Pancreas (tissue), 10 donors: ENCODE measurements at regions not wholly inside any gene's neighbourhood (a gene's known extent, or its start where the extent isn't known, plus 50 kb on each side); places are given as distances from the start of the nearest gene placed in this dataset.

Experiments used
- ATAC-seq, 4 donors: fragments of 200-7000 bp; cut with Tn5 transposase; one replicate each; pipeline versions ENCODE4 v1.8.0 to v1.9.1; 2020; ENCODE audit warnings: mild to moderate bottlenecking in 4 of 4, moderate library complexity in 4 of 4
- DNase-seq, 6 donors: peaks; one replicate each; pipeline ENCODE4 v3.0.0-alpha.2; 2020
- FAIRE-seq: peaks from 2 replicates; lab custom pipeline; 2012; peaks lifted over from hg19 to GRCh38; lab: Jason Lieb, UNC
- H3K27ac ChIP-seq, 4 donors: fragments of 200-600 bp; sonication (generic); 1 replicate in 3 of 4; 2 replicates in 1 of 4; pipeline versions ENCODE4 v1.5.0 to v1.8.0; 2020
- H3K27me3 ChIP-seq, 4 donors: fragments of 200-600 bp; one replicate each; pipeline ENCODE4 v1.8.0; 2021
- H3K36me3 ChIP-seq, 3 donors: fragments of 200-600 bp; sonication (generic) in 1 of 3; one replicate each; pipeline versions ENCODE4 v1.5.0 to v1.8.0; 2020 to 2021
- H3K4me1 ChIP-seq, 3 donors: fragments of 200-600 bp; one replicate each; pipeline ENCODE4 v1.8.0; 2021
- H3K4me3 ChIP-seq, 4 donors: fragments of 200-600 bp; sonication (generic) in 2 of 4; one replicate each; pipeline versions ENCODE4 v1.5.0 to v1.8.0; 2020 to 2021
- H3K9me3 ChIP-seq, 4 donors: fragments of 200-600 bp; one replicate each; pipeline ENCODE4 v1.8.0; 2021
- WGBS, 2 donors: extraction: QIAGEN DNeasy Blood & Tissue Kit; methylation state at CpG; one replicate each; pipeline ENCODE4 v1.1.7; 2013; 5-methylcytosine and 5-hydroxymethylcytosine counted together
- intact Hi-C, 3 donors: fragments of 100-400 bp; cut with DNase I; formaldehyde crosslinking; loops; one replicate each; pipeline versions ENCODE4 v1.11.1 to v1.14.2; 2022
- TF ChIP-seq, protein P1 (sequence below), 4 donors: fragments of 200-600 bp; sonication (generic) in 3 of 4; IDR thresholded peaks; one replicate each; pipeline versions ENCODE4 v1.5.0 to v1.8.0; 2021; ENCODE audit warnings: antibody characterized with exemption in 4 of 4
- donor health status: healthy with polysubstance abuse.
- donor health status: DM: no; HTN: no; CAD: no; lungs with moderate emphysema.
- donor health status: DM: no; HTN: no; CAD: no.
- donor health status: control.
- donor health status: control.
- donor health status: Bipolar disorder and iron deficiency.
- donor health status: DM: yes; HTN: yes; CAD: no.
- donor health status: DM: no; HTN: no; CAD: no.
- donor health status: DM: no; HTN: no; CAD: no.
- donor health status: DM: yes; HTN: yes; CAD: no.

DNA sequence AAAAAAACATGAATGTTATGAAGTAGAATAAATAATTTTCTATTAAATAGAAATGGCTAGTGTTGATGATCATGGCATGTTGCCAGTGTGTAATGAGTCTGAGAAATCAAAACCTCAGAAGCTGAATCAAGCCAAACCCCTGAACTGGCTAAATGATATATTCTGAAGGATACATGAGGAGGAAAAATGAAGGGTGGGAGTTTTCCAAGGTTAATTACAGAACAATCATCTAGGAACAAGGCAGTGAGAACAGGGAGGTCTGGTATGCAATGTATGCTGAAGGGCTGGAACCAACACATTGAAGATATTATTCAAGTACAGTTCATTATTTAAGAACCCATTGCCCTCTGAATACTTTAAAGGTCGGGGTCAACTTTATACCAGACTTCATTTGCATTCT lies 309.1 kb upstream of the NRIP1 start:
- TF ChIP-seq, protein P1, sequence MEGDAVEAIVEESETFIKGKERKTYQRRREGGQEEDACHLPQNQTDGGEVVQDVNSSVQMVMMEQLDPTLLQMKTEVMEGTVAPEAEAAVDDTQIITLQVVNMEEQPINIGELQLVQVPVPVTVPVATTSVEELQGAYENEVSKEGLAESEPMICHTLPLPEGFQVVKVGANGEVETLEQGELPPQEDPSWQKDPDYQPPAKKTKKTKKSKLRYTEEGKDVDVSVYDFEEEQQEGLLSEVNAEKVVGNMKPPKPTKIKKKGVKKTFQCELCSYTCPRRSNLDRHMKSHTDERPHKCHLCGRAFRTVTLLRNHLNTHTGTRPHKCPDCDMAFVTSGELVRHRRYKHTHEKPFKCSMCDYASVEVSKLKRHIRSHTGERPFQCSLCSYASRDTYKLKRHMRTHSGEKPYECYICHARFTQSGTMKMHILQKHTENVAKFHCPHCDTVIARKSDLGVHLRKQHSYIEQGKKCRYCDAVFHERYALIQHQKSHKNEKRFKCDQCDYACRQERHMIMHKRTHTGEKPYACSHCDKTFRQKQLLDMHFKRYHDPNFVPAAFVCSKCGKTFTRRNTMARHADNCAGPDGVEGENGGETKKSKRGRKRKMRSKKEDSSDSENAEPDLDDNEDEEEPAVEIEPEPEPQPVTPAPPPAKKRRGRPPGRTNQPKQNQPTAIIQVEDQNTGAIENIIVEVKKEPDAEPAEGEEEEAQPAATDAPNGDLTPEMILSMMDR (IDR thresholded peaks at IDR 0.05), result no peak
- no peaks in the 10 kb centered on the region for H3K36me3 ChIP-seq
- FAIRE-seq, result no peak
- H3K9me3 ChIP-seq, result no peaks in the 10 kb centered on the region
- intact Hi-C loops, result no loop called here
- 67 to 86% methylated on average over 1 of the region's 1 CpG for WGBS, 2 donors
- H3K4me1 ChIP-seq, result no peaks in the 10 kb centered on the region
- no peak for ATAC-seq
- no peak overlapping the region for H3K4me3 ChIP-seq
- H3K27ac ChIP-seq, result no peak overlapping the region
- H3K27me3 ChIP-seq, result no peaks in the 10 kb centered on the region
- no peak for DNase-seq

DNA sequence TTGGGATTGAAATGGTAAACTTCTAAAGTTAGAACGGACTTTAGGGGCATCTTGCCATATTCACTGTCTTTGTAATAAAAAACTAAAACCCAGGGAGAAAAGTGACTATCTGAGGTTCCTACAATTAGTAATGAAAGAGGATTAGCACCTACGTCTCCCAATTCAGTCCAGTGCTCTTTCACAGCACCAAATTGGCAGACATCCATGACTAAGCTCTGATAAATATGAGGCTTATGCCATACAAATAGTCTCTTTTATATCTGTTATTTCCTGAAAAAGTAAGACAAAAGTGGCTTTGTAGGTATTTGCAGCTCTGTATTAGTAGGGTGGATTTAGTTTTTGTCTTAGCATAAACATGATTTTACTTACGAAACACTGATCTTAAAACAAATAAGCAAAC lies 315.0 kb upstream of the NRIP1 start:
- intact Hi-C loops, result no loop called here
- ATAC-seq (peak in 1 of 4 donors; percentile 27), DNase-seq (no peak), FAIRE-seq (no peak)
- WGBS, 2 donors, result 44 to 46% methylated on average over 3 of the region's 3 CpGs
- Histone ChIP-seq H3K27ac (no peak overlapping the region), H3K36me3 (no peaks in the 10 kb centered on the region), H3K9me3 (no peaks in the 10 kb centered on the region), H3K4me3 (no peak overlapping the region), H3K27me3 (no peaks in the 10 kb centered on the region), H3K4me1 (no peaks in the 10 kb centered on the region)
- TF ChIP-seq, protein P1 (IDR thresholded peaks at IDR 0.05), result no peak

- Histone ChIP-seq H3K36me3 (no peaks in the 10 kb centered on the region), H3K4me1 (no peaks in the 10 kb centered on the region), H3K27ac (no peak overlapping the region), H3K4me3 (no peak overlapping the region), H3K27me3 (no peaks in the 10 kb centered on the region), H3K9me3 (no peaks in the 10 kb centered on the region)
- intact Hi-C loops, result no loop called here
- TF ChIP-seq, protein P1 (IDR thresholded peaks at IDR 0.05), result no peak
- 73 to 82% methylated on average over 4 of the region's 4 CpGs for WGBS, 2 donors
- no peak for DNase-seq
- ATAC-seq, result no peak
- no peak for FAIRE-seq
These were observed 318.8 kb upstream of the NRIP1 start for GRCh38 chr21:15383588-15383987.

- 74 to 84% methylated on average over 2 of the region's 2 CpGs for WGBS, 2 donors
- Histone ChIP-seq H3K27ac (no peak overlapping the region), H3K9me3 (no peaks in the 10 kb centered on the region), H3K4me1 (no peaks in the 10 kb centered on the region), H3K4me3 (no peak overlapping the region), H3K27me3 (no peaks in the 10 kb centered on the region), H3K36me3 (no peaks in the 10 kb centered on the region)
- no peak for FAIRE-seq
- TF ChIP-seq, protein P1 (IDR thresholded peaks at IDR 0.05), result no peak
- no peak for DNase-seq
- no peak for ATAC-seq
- intact Hi-C loops, result no loop called here
These were observed 325.2 kb upstream of the NRIP1 start for GRCh38 chr21:15390049-15390448.

DNA sequence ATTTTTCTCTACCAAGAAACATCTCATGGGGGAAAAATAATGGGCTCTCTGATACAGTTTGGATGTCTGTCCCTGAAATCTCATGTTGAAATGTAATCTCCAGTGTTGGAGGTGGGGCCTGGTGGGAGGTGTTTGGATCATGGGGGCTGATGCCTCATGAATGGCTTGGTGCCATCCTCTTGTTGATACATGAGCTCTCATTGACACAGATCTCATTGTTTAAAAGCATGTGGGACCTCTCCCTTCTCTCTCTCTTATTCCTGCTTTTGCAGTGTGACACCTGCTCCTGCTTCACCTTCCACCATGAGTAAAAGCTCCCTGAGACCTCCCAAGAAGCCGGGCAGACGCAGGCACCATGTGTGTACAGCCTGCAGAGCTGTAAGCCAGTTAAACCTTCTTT lies 332.5 kb upstream of the NRIP1 start:
- no peaks in the 10 kb centered on the region for H3K36me3 ChIP-seq
- H3K27ac ChIP-seq, result no peak overlapping the region
- intact Hi-C loops, result no loop called here
- TF ChIP-seq, protein P1 (IDR thresholded peaks at IDR 0.05), result no peak
- DNase-seq, result no peak
- H3K27me3 ChIP-seq, result no peaks in the 10 kb centered on the region
- no peaks in the 10 kb centered on the region for H3K4me1 ChIP-seq
- no peak overlapping the region for H3K4me3 ChIP-seq
- WGBS, 2 donors, result 87 to 91% methylated on average over 2 of the region's 2 CpGs
- no peak for ATAC-seq
- no peaks in the 10 kb centered on the region for H3K9me3 ChIP-seq
- no peak for FAIRE-seq
